H9 (cell line): ENCODE measurements at regions not wholly inside any gene's neighbourhood (a gene's known extent, or its start where the extent isn't known, plus 50 kb on each side); places are given as distances from the start of the nearest gene placed in this dataset.

Experiments
- DNase-seq: peaks from one replicate; pipeline ENCODE4 v3.0.0-alpha.2; 2017
- H2AFZ ChIP-seq: one replicate; pipeline ENCODE4 v1.6.1; 2013; ENCODE audit warnings: mild to moderate bottlenecking, low read length, control low read depth, moderate library complexity
- H2AK5ac ChIP-seq: 2 replicates; pipeline ENCODE4 v1.6.1; 2013; ENCODE audit warnings: low read length, control low read depth, mixed read lengths; ENCODE audit not compliant: insufficient read length
- H2BK120ac ChIP-seq: one replicate; pipeline ENCODE4 v1.6.1; 2013; ENCODE audit warnings: low read depth, mild to moderate bottlenecking, low read length, control low read depth, inconsistent platforms; ENCODE audit not compliant: poor library complexity, severe bottlenecking
- H2BK12ac ChIP-seq: 2 replicates; pipeline ENCODE4 v1.6.1; 2013; ENCODE audit warnings: low read length, control low read depth, mixed read lengths, low read depth; ENCODE audit not compliant: insufficient read length
- H2BK15ac ChIP-seq: 2 replicates; pipeline ENCODE4 v1.6.1; 2013; ENCODE audit warnings: low read depth, low read length, control low read depth
- H2BK20ac ChIP-seq: one replicate; pipeline ENCODE4 v1.6.1; 2013; ENCODE audit warnings: low read depth, mild to moderate bottlenecking, low read length, control low read depth, inconsistent platforms; ENCODE audit not compliant: poor library complexity, severe bottlenecking
- H2BK5ac ChIP-seq: 2 replicates; pipeline ENCODE4 v1.6.1; 2013; ENCODE audit warnings: low read length, control low read depth, mixed read lengths; ENCODE audit not compliant: insufficient read length
- H3K14ac ChIP-seq: 2 replicates; pipeline ENCODE4 v1.6.1; 2013; ENCODE audit warnings: low read length, control low read depth; ENCODE audit not compliant: insufficient read depth
- H3K18ac ChIP-seq: 2 replicates; pipeline ENCODE4 v1.6.1; 2013; ENCODE audit warnings: low read depth, mild to moderate bottlenecking, mixed read lengths, low read length, control low read depth; ENCODE audit not compliant: insufficient read length
- H3K23ac ChIP-seq: 2 replicates; pipeline ENCODE4 v1.6.1; 2013; ENCODE audit warnings: low read length, control low read depth, mixed read lengths, low read depth; ENCODE audit not compliant: insufficient read length
- H3K23me2 ChIP-seq: 2 replicates; pipeline ENCODE4 v1.6.1; 2013; ENCODE audit warnings: low read depth, mild to moderate bottlenecking, mixed read lengths, low read length, control low read depth; ENCODE audit not compliant: insufficient read length, poor library complexity, severe bottlenecking
- H3K27ac ChIP-seq: 2 replicates; pipeline ENCODE4 v1.5.1; 2013; ENCODE audit warnings: low read length, control low read depth, mixed read lengths, low read depth; ENCODE audit not compliant: insufficient read length
- H3K27me3 ChIP-seq: 2 replicates; pipeline ENCODE4 v1.6.1; 2013; ENCODE audit warnings: low read length, control low read depth, inconsistent platforms; ENCODE audit not compliant: insufficient read depth
- H3K4ac ChIP-seq: 2 replicates; pipeline ENCODE4 v1.6.1; 2013; ENCODE audit warnings: low read depth, mild to moderate bottlenecking, control low read depth, inconsistent platforms, low read length, moderate library complexity
- H3K4me1 ChIP-seq: 2 replicates; pipeline ENCODE4 v1.6.1; 2013; ENCODE audit warnings: low read length, control low read depth, inconsistent platforms; ENCODE audit not compliant: insufficient read depth
- H3K4me2 ChIP-seq: 2 replicates; pipeline ENCODE4 v1.6.1; 2013; ENCODE audit warnings: low read length, control low read depth, mixed read lengths; ENCODE audit not compliant: insufficient read length, insufficient read depth
- H3K56ac ChIP-seq: 2 replicates; pipeline ENCODE4 v1.6.1; 2013; ENCODE audit warnings: low read depth, mild to moderate bottlenecking, mixed read lengths, low read length, control low read depth; ENCODE audit not compliant: insufficient read length
- H3K79me1 ChIP-seq: 2 replicates; pipeline ENCODE4 v1.6.1; 2013; ENCODE audit warnings: low read depth, mild to moderate bottlenecking, moderate library complexity, low read length, control low read depth, inconsistent platforms; ENCODE audit not compliant: insufficient read depth, poor library complexity, severe bottlenecking
- H3K79me2 ChIP-seq: 2 replicates; pipeline ENCODE4 v1.6.1; 2013; ENCODE audit warnings: low read length, control low read depth, inconsistent platforms; ENCODE audit not compliant: insufficient read depth
- H3K9ac ChIP-seq: 2 replicates; pipeline ENCODE4 v1.6.1; 2013; ENCODE audit warnings: low read length, control low read depth, mixed read lengths; ENCODE audit not compliant: insufficient read length; ENCODE audit errors: extremely low read depth
- H3K9me3 ChIP-seq: one replicate; pipeline ENCODE4 v1.6.1; 2013; ENCODE audit warnings: low read depth, low read length, inconsistent platforms; ENCODE audit not compliant: control insufficient read depth
- H3T11ph ChIP-seq: one replicate; pipeline ENCODE4 v1.6.1; 2013; ENCODE audit warnings: mild to moderate bottlenecking, low read length, control low read depth, inconsistent platforms
- H4K20me1 ChIP-seq: one replicate; pipeline ENCODE4 v1.6.1; 2013; ENCODE audit not compliant: control insufficient read depth, insufficient read length, insufficient read depth
- H4K5ac ChIP-seq: 2 replicates; pipeline ENCODE4 v1.6.1; 2013; ENCODE audit warnings: low read depth, mild to moderate bottlenecking, mixed read lengths, low read length, control low read depth; ENCODE audit not compliant: insufficient read length
- H4K8ac ChIP-seq: replicated peaks from 2 replicates; pipeline ENCODE4 v1.6.1; 2013; ENCODE audit warnings: low read length, control low read depth, mixed read lengths, low read depth; ENCODE audit not compliant: insufficient read length
- H4K91ac ChIP-seq: 2 replicates; pipeline ENCODE4 v1.6.1; 2013; ENCODE audit warnings: low read depth, mild to moderate bottlenecking, moderate library complexity, mixed read lengths, low read length, control low read depth; ENCODE audit not compliant: insufficient read length
- H3K27ac Mint-ChIP-seq, 3 experiments: 2 replicates in 2 of 3; 3 replicates in 1 of 3; pipeline ENCODE4 v1.8.0; 2020 to 2021; ENCODE audit warnings: mixed read lengths in 3 of 3, mild to moderate bottlenecking in 1 of 3, moderate library complexity in 1 of 3
- H3K27me3 Mint-ChIP-seq: 2 replicates; pipeline ENCODE4 v1.8.0; 2021; ENCODE audit warnings: low read depth, mild to moderate bottlenecking, moderate library complexity, mixed read lengths
- H3K36me3 Mint-ChIP-seq, 3 experiments: 2 replicates in 2 of 3; 3 replicates in 1 of 3; pipeline ENCODE4 v1.8.0; 2020 to 2021; ENCODE audit warnings: low read depth in 3 of 3, mixed read lengths in 3 of 3; ENCODE audit not compliant: insufficient read depth in 1 of 3
- H3K4me1 Mint-ChIP-seq, 2 experiments: 2 replicates each; pipeline ENCODE4 v1.8.0; 2020; ENCODE audit warnings: mixed read lengths in 2 of 2
- H3K4me3 Mint-ChIP-seq, 2 experiments: 2 replicates in 1 of 2; 3 replicates in 1 of 2; pipeline ENCODE4 v1.8.0; 2020 to 2021; ENCODE audit warnings: mild to moderate bottlenecking in 2 of 2, mixed read lengths in 2 of 2, moderate library complexity in 1 of 2
- H3K9me3 Mint-ChIP-seq, 2 experiments: 2 replicates in 1 of 2; 3 replicates in 1 of 2; pipeline ENCODE4 v1.8.0; 2020; ENCODE audit warnings: mild to moderate bottlenecking in 2 of 2, mixed read lengths in 2 of 2, moderate library complexity in 1 of 2
- WGBS: extraction: QIAGEN DNeasy Blood & Tissue Kit; methylation state at CpG from one replicate; pipeline ENCODE4 v1.1.7; 2013; ENCODE audit warnings: missing lambda C conversion rate, low lambda C conversion rate, mixed read lengths; ENCODE audit not compliant: insufficient read length; ENCODE audit errors: extremely low coverage; 5-methylcytosine and 5-hydroxymethylcytosine counted together
- TF ChIP-seq, protein P1 (sequence below): fragments of 200-600 bp; sonication (generic); conservative IDR thresholded peaks from 3 replicates; pipeline ENCODE4 v1.8.0; 2021; ENCODE audit warnings: antibody characterized with exemption, mild to moderate bottlenecking

DNA sequence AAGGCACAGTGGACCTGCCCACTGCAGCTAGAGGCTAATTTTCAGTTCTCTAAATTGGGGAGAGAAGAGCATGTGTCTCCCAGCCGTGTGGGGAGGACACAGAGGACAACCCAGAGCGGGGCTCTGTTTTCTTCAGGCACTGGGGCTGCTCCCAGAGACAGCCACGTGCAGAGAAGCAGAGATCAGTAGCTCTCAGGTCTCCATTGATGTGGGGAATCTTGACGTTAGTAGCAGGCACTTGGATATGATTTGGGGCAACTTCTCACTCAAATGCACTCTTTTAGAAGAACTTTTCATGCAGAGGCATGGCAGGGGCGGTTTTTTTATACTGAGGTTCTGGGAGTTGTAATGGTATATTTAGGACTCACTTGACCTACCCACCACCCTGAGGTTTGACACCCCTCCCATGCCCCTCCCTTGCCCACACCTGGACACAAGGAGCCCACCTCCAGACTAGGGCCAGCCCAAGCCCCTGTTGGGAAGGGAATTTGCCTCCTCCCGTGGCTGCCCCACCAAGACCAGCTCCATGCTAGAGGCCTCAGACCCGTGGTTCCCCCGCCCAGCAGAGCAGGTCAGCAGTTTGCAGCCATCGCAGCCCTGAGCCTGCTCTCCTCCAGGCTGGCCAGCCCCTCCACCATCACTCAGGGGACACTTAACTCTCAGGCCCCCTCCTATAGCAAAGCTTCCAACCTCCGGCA, 94.2 kb upstream of the RTL6 start:
- TF ChIP-seq, protein P1, sequence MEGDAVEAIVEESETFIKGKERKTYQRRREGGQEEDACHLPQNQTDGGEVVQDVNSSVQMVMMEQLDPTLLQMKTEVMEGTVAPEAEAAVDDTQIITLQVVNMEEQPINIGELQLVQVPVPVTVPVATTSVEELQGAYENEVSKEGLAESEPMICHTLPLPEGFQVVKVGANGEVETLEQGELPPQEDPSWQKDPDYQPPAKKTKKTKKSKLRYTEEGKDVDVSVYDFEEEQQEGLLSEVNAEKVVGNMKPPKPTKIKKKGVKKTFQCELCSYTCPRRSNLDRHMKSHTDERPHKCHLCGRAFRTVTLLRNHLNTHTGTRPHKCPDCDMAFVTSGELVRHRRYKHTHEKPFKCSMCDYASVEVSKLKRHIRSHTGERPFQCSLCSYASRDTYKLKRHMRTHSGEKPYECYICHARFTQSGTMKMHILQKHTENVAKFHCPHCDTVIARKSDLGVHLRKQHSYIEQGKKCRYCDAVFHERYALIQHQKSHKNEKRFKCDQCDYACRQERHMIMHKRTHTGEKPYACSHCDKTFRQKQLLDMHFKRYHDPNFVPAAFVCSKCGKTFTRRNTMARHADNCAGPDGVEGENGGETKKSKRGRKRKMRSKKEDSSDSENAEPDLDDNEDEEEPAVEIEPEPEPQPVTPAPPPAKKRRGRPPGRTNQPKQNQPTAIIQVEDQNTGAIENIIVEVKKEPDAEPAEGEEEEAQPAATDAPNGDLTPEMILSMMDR, result no peak
- Histone ChIP-seq H4K8ac (no peak overlapping the region), H3K79me2 (no peaks in the 10 kb centered on the region), H3K23me2 (no peaks in the 10 kb centered on the region), H3K9ac (no peak overlapping the region), H4K20me1 (no peaks in the 10 kb centered on the region), H3K27me3 (no peaks in the 10 kb centered on the region), H3K9me3 (no peaks in the 10 kb centered on the region), H2AK5ac (no peak overlapping the region), H3T11ph (no peak overlapping the region), H4K5ac (no peak overlapping the region), H3K4ac (no peak overlapping the region), H3K18ac (no peak overlapping the region), H3K56ac (no peak overlapping the region), H2BK5ac (no peak overlapping the region), H2BK120ac (no peak overlapping the region), H3K4me2 (no peak overlapping the region), H3K23ac (no peak overlapping the region), H2BK12ac (no peak overlapping the region), H2BK20ac (no peak overlapping the region), H2AFZ (no peak overlapping the region), H3K27ac (no peak overlapping the region), H3K79me1 (no peaks in the 10 kb centered on the region), H4K91ac (no peak overlapping the region), H2BK15ac (no peak overlapping the region), H3K14ac (no peak overlapping the region), H3K4me1 (peaks cover 2% of the 10 kb centered on the region; the same call in 1 of the 2 replicates)
- DNase-seq, result no peak
- Mint-ChIP-seq H3K27me3 (peaks cover 19% of the 10 kb centered on the region), H3K4me1 (peaks cover 20 to 33% of the 10 kb centered on the region in 2 experiments), H3K27ac (no peak overlapping the region), H3K9me3 (peaks cover 4 to 8% of the 10 kb centered on the region in 2 experiments; a peak in 4 of 5 replicates), H3K4me3 (no peak overlapping the region), H3K36me3 (peaks cover 0 to 8% (median 3%) of the 10 kb centered on the region in 3 experiments; a peak in 5 of 7 replicates)
- no CpG with 5 or more reads among the region's 10 CpGs for WGBS
